WTC11 (cell line): ENCODE measurements at regions not wholly inside any gene's neighbourhood (a gene's known extent, or its start where the extent isn't known, plus 50 kb on each side); places are given as distances from the start of the nearest gene placed in this dataset.

Experiments
- ATAC-seq: fragments of 200-7000 bp; cut with Tn5 transposase; 2 replicates; pipeline ENCODE4 v1.10.0; 2021; ENCODE audit warnings: mild to moderate bottlenecking, moderate library complexity
- CTCF ChIA-PET: fragments of 300-600 bp; sonication (Branson Sonifier 250); formaldehyde crosslinking; loops from one replicate; lab custom pipeline; 2021; ENCODE audit warnings: antibody characterized with exemption; lab: Charles Lee
- POLR2A ChIA-PET: fragments of 350-600 bp; sonication (Branson Sonifier 250); formaldehyde crosslinking; loops from one replicate; lab custom pipeline; 2021; ENCODE audit warnings: antibody characterized with exemption; lab: Charles Lee
- DNase-seq: peaks from one replicate; pipeline ENCODE4 v3.0.0; 2021; ENCODE audit warnings: low spot score
- H3K27ac Mint-ChIP-seq: 2 replicates; pipeline ENCODE4 v1.8.0; 2021; ENCODE audit warnings: mixed read lengths
- H3K27me3 Mint-ChIP-seq: 2 replicates; pipeline ENCODE4 v1.8.0; 2021; ENCODE audit warnings: low read depth, mild to moderate bottlenecking, moderate library complexity, mixed read lengths
- H3K36me3 Mint-ChIP-seq: 2 replicates; pipeline ENCODE4 v1.8.0; 2021; ENCODE audit warnings: mixed read lengths
- H3K4me1 Mint-ChIP-seq: 2 replicates; pipeline ENCODE4 v1.8.0; 2022; ENCODE audit warnings: mixed read lengths
- H3K4me3 Mint-ChIP-seq: 2 replicates; pipeline ENCODE4 v1.8.0; 2021; ENCODE audit warnings: mild to moderate bottlenecking, moderate library complexity, mixed read lengths
- H3K9me3 Mint-ChIP-seq: 2 replicates; pipeline ENCODE4 v1.8.0; 2021; ENCODE audit warnings: mixed read lengths
- ATF1 ChIP-seq: sonication (generic); formaldehyde crosslinking; IDR thresholded peaks from 2 replicates; pipeline ENCODE4 v1.8.1; 2023; ENCODE audit warnings: mild to moderate bottlenecking, moderate library complexity, missing genetic modification reagents
- ESRRA ChIP-seq: sonication (generic); formaldehyde crosslinking; IDR thresholded peaks from 2 replicates; pipeline ENCODE4 v1.8.1; 2022; ENCODE audit warnings: mild to moderate bottlenecking, missing genetic modification reagents, borderline replicate concordance
- FOXJ3 ChIP-seq: sonication (generic); formaldehyde crosslinking; IDR thresholded peaks from 2 replicates; pipeline ENCODE4 v1.9.0; 2021; ENCODE audit warnings: missing genetic modification reagents, mild to moderate bottlenecking, borderline replicate concordance
- GTF2I ChIP-seq: fragments of 250-450 bp; sonication (Bioruptor Pico); conservative IDR thresholded peaks from 2 replicates; pipeline ENCODE4 v1.4.0; 2021; ENCODE audit warnings: mild to moderate bottlenecking
- HMGXB4 ChIP-seq: sonication (generic); formaldehyde crosslinking; IDR thresholded peaks from 2 replicates; pipeline ENCODE4 v1.8.1; 2023; ENCODE audit warnings: mild to moderate bottlenecking, moderate library complexity, missing genetic modification reagents
- IRF2 ChIP-seq: sonication (generic); formaldehyde crosslinking; IDR thresholded peaks from 2 replicates; pipeline ENCODE4 v1.8.0; 2022; ENCODE audit warnings: low read depth, missing genetic modification reagents, borderline replicate concordance
- MAX ChIP-seq: sonication (generic); formaldehyde crosslinking; IDR thresholded peaks from 2 replicates; pipeline ENCODE4 v1.8.0; 2022; ENCODE audit warnings: mild to moderate bottlenecking, missing genetic modification reagents
- MXD4 ChIP-seq: fragments of 250-450 bp; sonication (Bioruptor Pico); IDR thresholded peaks from 2 replicates; pipeline ENCODE4 v1.8.0; 2021; ENCODE audit warnings: mild to moderate bottlenecking, moderate library complexity, borderline replicate concordance
- NFYB ChIP-seq: sonication (generic); formaldehyde crosslinking; conservative IDR thresholded peaks from 2 replicates; pipeline ENCODE4 v1.8.0; 2022; ENCODE audit warnings: low read depth, missing genetic modification reagents
- PRDM15 ChIP-seq: sonication (generic); formaldehyde crosslinking; IDR thresholded peaks from 2 replicates; pipeline ENCODE4 v1.8.0; 2022; ENCODE audit warnings: missing genetic modification reagents
- PRRX2 ChIP-seq: fragments of 250-450 bp; sonication (Bioruptor Pico); IDR thresholded peaks from 2 replicates; pipeline ENCODE4 v1.8.0; 2021; ENCODE audit warnings: mild to moderate bottlenecking
- SMAD3 ChIP-seq: sonication (generic); formaldehyde crosslinking; IDR thresholded peaks from 2 replicates; pipeline ENCODE4 v1.8.0; 2022; ENCODE audit warnings: missing genetic modification reagents, mild to moderate bottlenecking, borderline replicate concordance
- TEAD1 ChIP-seq: sonication (generic); formaldehyde crosslinking; IDR thresholded peaks from 2 replicates; pipeline ENCODE4 v1.8.0; 2022; ENCODE audit warnings: mild to moderate bottlenecking, missing genetic modification reagents
- TP53 ChIP-seq: sonication (generic); formaldehyde crosslinking; IDR thresholded peaks from 2 replicates; pipeline ENCODE4 v1.8.1; 2023; ENCODE audit warnings: mild to moderate bottlenecking, missing genetic modification reagents
- ZNF263 ChIP-seq: sonication (generic); formaldehyde crosslinking; IDR thresholded peaks from 2 replicates; pipeline ENCODE4 v1.8.1; 2022; ENCODE audit warnings: low read depth, mild to moderate bottlenecking, moderate library complexity, missing genetic modification reagents
- ZNF317 ChIP-seq: sonication (generic); formaldehyde crosslinking; IDR thresholded peaks from 2 replicates; pipeline ENCODE4 v1.8.1; 2023; ENCODE audit warnings: low read depth, mild to moderate bottlenecking, moderate library complexity, missing genetic modification reagents, borderline replicate concordance
- ZNF512 ChIP-seq: sonication (generic); formaldehyde crosslinking; IDR thresholded peaks from 2 replicates; pipeline ENCODE4 v1.8.1; 2022; ENCODE audit warnings: missing genetic modification reagents, borderline replicate concordance
- TF ChIP-seq, protein P1 (sequence below): fragments of 250-450 bp; sonication (Bioruptor Pico); IDR thresholded peaks from 2 replicates; pipeline ENCODE4 v1.9.0; 2021; ENCODE audit warnings: mild to moderate bottlenecking
- TF ChIP-seq, protein P2 (sequence below): sonication (generic); formaldehyde crosslinking; IDR thresholded peaks from 2 replicates; pipeline ENCODE4 v1.8.1; 2022; ENCODE audit warnings: low read depth, missing genetic modification reagents, borderline replicate concordance
- TF ChIP-seq, protein P3 (sequence below): sonication (generic); formaldehyde crosslinking; IDR thresholded peaks from 2 replicates; pipeline ENCODE4 v1.8.1; 2023; ENCODE audit warnings: mild to moderate bottlenecking, missing genetic modification reagents, moderate library complexity

- TF ChIP-seq HMGXB4 (CRISPR knock-in tag) (no peak), ATF1 (CRISPR knock-in tag) (no peak)
Observed at GRCh38 chr2:42893047-42893758, 100.8 kb upstream of the HAAO start (continued).

- Mint-ChIP-seq H3K27me3 (no peaks in the 10 kb centered on the region), H3K4me3 (no peak overlapping the region), H3K4me1 (peaks cover 9% of the 10 kb centered on the region), H3K9me3 (peaks cover 37% of the 10 kb centered on the region), H3K36me3 (peaks cover 19% of the 10 kb centered on the region), H3K27ac (no peak overlapping the region)
- DNase-seq (no peak), ATAC-seq (no peak)
- TF ChIP-seq ZNF512 (CRISPR knock-in tag) (no peak), MXD4 (CRISPR knock-in tag) (no peak), MAX (no peak), PRRX2 (CRISPR knock-in tag) (no peak), GTF2I (CRISPR knock-in tag) (no peak), FOXJ3 (CRISPR knock-in tag) (no peak), ZNF317 (CRISPR knock-in tag) (no peak), TP53 (no peak), ZNF263 (CRISPR knock-in tag) (no peak)
- TF ChIP-seq, protein P1, sequence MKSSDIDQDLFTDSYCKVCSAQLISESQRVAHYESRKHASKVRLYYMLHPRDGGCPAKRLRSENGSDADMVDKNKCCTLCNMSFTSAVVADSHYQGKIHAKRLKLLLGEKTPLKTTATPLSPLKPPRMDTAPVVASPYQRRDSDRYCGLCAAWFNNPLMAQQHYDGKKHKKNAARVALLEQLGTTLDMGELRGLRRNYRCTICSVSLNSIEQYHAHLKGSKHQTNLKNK (CRISPR knock-in tag), result no peak
- TF ChIP-seq, protein P2, sequence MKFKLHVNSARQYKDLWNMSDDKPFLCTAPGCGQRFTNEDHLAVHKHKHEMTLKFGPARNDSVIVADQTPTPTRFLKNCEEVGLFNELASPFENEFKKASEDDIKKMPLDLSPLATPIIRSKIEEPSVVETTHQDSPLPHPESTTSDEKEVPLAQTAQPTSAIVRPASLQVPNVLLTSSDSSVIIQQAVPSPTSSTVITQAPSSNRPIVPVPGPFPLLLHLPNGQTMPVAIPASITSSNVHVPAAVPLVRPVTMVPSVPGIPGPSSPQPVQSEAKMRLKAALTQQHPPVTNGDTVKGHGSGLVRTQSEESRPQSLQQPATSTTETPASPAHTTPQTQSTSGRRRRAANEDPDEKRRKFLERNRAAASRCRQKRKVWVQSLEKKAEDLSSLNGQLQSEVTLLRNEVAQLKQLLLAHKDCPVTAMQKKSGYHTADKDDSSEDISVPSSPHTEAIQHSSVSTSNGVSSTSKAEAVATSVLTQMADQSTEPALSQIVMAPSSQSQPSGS (CRISPR knock-in tag), result no peak
- CTCF ChIA-PET, result no interaction called here
- POLR2A ChIA-PET, result no interaction called here
Observed at GRCh38 chr2:42890791-42891355, 98.5 kb upstream of the HAAO start.

- H3K4me1 Mint-ChIP-seq, result peaks cover 9% of the 10 kb centered on the region
- peaks cover 19% of the 10 kb centered on the region for H3K36me3 Mint-ChIP-seq
- POLR2A ChIA-PET, result no interaction called here
- ATAC-seq (no peak), DNase-seq (no peak)
- H3K4me3 Mint-ChIP-seq, result no peak overlapping the region
- peaks cover 37% of the 10 kb centered on the region for H3K9me3 Mint-ChIP-seq
- no peaks in the 10 kb centered on the region for H3K27me3 Mint-ChIP-seq
- H3K27ac Mint-ChIP-seq, result no peak overlapping the region
- CTCF ChIA-PET, result no interaction called here
- TF ChIP-seq TEAD1 (CRISPR knock-in tag), result no peak
- no peak for TF ChIP-seq PRDM15
- TF ChIP-seq SMAD3 (CRISPR knock-in tag), result no peak
- TF ChIP-seq, protein P3, sequence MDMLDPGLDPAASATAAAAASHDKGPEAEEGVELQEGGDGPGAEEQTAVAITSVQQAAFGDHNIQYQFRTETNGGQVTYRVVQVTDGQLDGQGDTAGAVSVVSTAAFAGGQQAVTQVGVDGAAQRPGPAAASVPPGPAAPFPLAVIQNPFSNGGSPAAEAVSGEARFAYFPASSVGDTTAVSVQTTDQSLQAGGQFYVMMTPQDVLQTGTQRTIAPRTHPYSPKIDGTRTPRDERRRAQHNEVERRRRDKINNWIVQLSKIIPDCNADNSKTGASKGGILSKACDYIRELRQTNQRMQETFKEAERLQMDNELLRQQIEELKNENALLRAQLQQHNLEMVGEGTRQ (CRISPR knock-in tag), result no peak
- no peak for TF ChIP-seq IRF2 (CRISPR knock-in tag)
- TF ChIP-seq GTF2I (CRISPR knock-in tag), result no peak
- no peak for TF ChIP-seq NFYB (CRISPR knock-in tag)
- no peak for TF ChIP-seq MXD4 (CRISPR knock-in tag)
- no peak for TF ChIP-seq ESRRA
Observed at GRCh38 chr2:42888321-42889245, 96.2 kb upstream of the HAAO start.
